ENCODE measurements at regions not wholly inside any gene's neighbourhood (a gene's known extent, or its start where the extent isn't known, plus 50 kb on each side); places are given as distances from the start of the nearest gene placed in this dataset.
"Not testable (repeated sequence)": the region's sequence is repeated elsewhere in the genome, so short reads cannot be mapped to it uniquely, and the experiment has no call there.

- Histone ChIP-seq H3K4me2 (ENCODE audit: control insufficient read depth, extremely low read depth, insufficient read depth, low read depth, low read length) (no peak overlapping the region), H3K9me3 (ENCODE audit: control insufficient read depth, low read depth, low read length) (no peaks in the 10 kb centered on the region), H3K79me2 (ENCODE audit: control insufficient read depth, insufficient read depth, low read length) (no peaks in the 10 kb centered on the region), H4K20me1 (ENCODE audit: control insufficient read depth, extremely low read depth, insufficient read depth, low read length) (no peaks in the 10 kb centered on the region), H3K4me3 (ENCODE audit: control insufficient read depth in 2 of 3, extremely low read depth in 1 of 3, insufficient read depth in 2 of 3, low read depth in 1 of 3, low read length in 3 of 3) (no peak overlapping the region), H2AFZ (ENCODE audit: control insufficient read depth, low read length) (no peak overlapping the region), H3K27me3 (ENCODE audit: control insufficient read depth, extremely low read depth, insufficient read depth, low read length) (no peaks in the 10 kb centered on the region), H3K27ac (ENCODE audit: control insufficient read depth, insufficient read depth, low read length) (no peak overlapping the region), H3K4me1 (ENCODE audit: control insufficient read depth, extremely low read depth, insufficient read depth, low read length) (no peaks in the 10 kb centered on the region), H3K9me1 (ENCODE audit: control insufficient read depth, extremely low read depth, insufficient read depth, low read length) (no peaks in the 10 kb centered on the region), H3K36me3 (ENCODE audit: control insufficient read depth in 2 of 2, extremely low read depth in 1 of 2, insufficient read depth in 2 of 2, low read length in 2 of 2) (no peaks in the 10 kb centered on the region), H3K9ac (ENCODE audit: control insufficient read depth, extremely low read depth, insufficient read depth, low read length) (no peak overlapping the region)
- dilution Hi-C loops (cut with MboI; ENCODE audit: extremely low pct_ligation_motif_present, low sequenced_read_pairs): no loop called here
- FAIRE-seq (no peak), DNase-seq (ENCODE audit: low read depth, low spot score) (no peak)
- TF ChIP-seq CTCF (optimal IDR thresholded peaks at IDR 0.05 in 1 of 3, IDR thresholded peaks at IDR 0.05 in 1 of 3, conservative IDR thresholded peaks at IDR 0.05 in 1 of 3; ENCODE audit: extremely low read depth in 1 of 3, insufficient read depth in 2 of 3, low read length in 3 of 3) (no peak), EZH2 (IDR thresholded peaks at IDR 0.05; ENCODE audit: low read length) (no peak)
Measured at GRCh38 chr17:54623746-54624145, 276.9 kb upstream of the TOM1L1 start.

GRCh38 chr17:54626146-54626703 is 274.4 kb upstream of the TOM1L1 start:
- Histone ChIP-seq H3K36me3 (ENCODE audit: control insufficient read depth in 2 of 2, extremely low read depth in 1 of 2, insufficient read depth in 2 of 2, low read length in 2 of 2) (no peaks in the 10 kb centered on the region), H3K4me3 (ENCODE audit: control insufficient read depth in 2 of 3, extremely low read depth in 1 of 3, insufficient read depth in 2 of 3, low read depth in 1 of 3, low read length in 3 of 3) (no peak overlapping the region), H3K79me2 (ENCODE audit: control insufficient read depth, insufficient read depth, low read length) (no peaks in the 10 kb centered on the region), H3K4me1 (ENCODE audit: control insufficient read depth, extremely low read depth, insufficient read depth, low read length) (no peaks in the 10 kb centered on the region), H3K9ac (ENCODE audit: control insufficient read depth, extremely low read depth, insufficient read depth, low read length) (no peak overlapping the region), H3K27ac (ENCODE audit: control insufficient read depth, insufficient read depth, low read length) (no peak overlapping the region), H3K4me2 (ENCODE audit: control insufficient read depth, extremely low read depth, insufficient read depth, low read depth, low read length) (no peak overlapping the region), H2AFZ (ENCODE audit: control insufficient read depth, low read length) (no peak overlapping the region), H3K9me1 (ENCODE audit: control insufficient read depth, extremely low read depth, insufficient read depth, low read length) (no peaks in the 10 kb centered on the region), H3K27me3 (ENCODE audit: control insufficient read depth, extremely low read depth, insufficient read depth, low read length) (no peaks in the 10 kb centered on the region), H3K9me3 (ENCODE audit: control insufficient read depth, low read depth, low read length) (no peaks in the 10 kb centered on the region), H4K20me1 (ENCODE audit: control insufficient read depth, extremely low read depth, insufficient read depth, low read length) (no peaks in the 10 kb centered on the region)
- no peak for TF ChIP-seq EZH2 (IDR thresholded peaks at IDR 0.05; ENCODE audit: low read length)
- TF ChIP-seq CTCF (optimal IDR thresholded peaks at IDR 0.05 in 1 of 3, IDR thresholded peaks at IDR 0.05 in 1 of 3, conservative IDR thresholded peaks at IDR 0.05 in 1 of 3; ENCODE audit: extremely low read depth in 1 of 3, insufficient read depth in 2 of 3, low read length in 3 of 3): no peak
- FAIRE-seq: no peak
- DNase-seq (ENCODE audit: low read depth, low spot score): no peak
- dilution Hi-C loops (cut with MboI; ENCODE audit: extremely low pct_ligation_motif_present, low sequenced_read_pairs): no loop called here

- dilution Hi-C loops (cut with MboI; ENCODE audit: extremely low pct_ligation_motif_present, low sequenced_read_pairs); DNase-seq (ENCODE audit: low read depth, low spot score); H3K9me3 ChIP-seq (ENCODE audit: control insufficient read depth, low read depth, low read length); H4K20me1 ChIP-seq (ENCODE audit: control insufficient read depth, extremely low read depth, insufficient read depth, low read length); FAIRE-seq; H3K9ac ChIP-seq (ENCODE audit: control insufficient read depth, extremely low read depth, insufficient read depth, low read length); H3K36me3 ChIP-seq (ENCODE audit: control insufficient read depth in 2 of 2, extremely low read depth in 1 of 2, insufficient read depth in 2 of 2, low read length in 2 of 2); H3K9me1 ChIP-seq (ENCODE audit: control insufficient read depth, extremely low read depth, insufficient read depth, low read length); H3K4me2 ChIP-seq (ENCODE audit: control insufficient read depth, extremely low read depth, insufficient read depth, low read depth, low read length); H3K27ac ChIP-seq (ENCODE audit: control insufficient read depth, insufficient read depth, low read length); H3K27me3 ChIP-seq (ENCODE audit: control insufficient read depth, extremely low read depth, insufficient read depth, low read length); H3K79me2 ChIP-seq (ENCODE audit: control insufficient read depth, insufficient read depth, low read length); H3K4me1 ChIP-seq (ENCODE audit: control insufficient read depth, extremely low read depth, insufficient read depth, low read length); H3K4me3 ChIP-seq (ENCODE audit: control insufficient read depth in 2 of 3, extremely low read depth in 1 of 3, insufficient read depth in 2 of 3, low read depth in 1 of 3, low read length in 3 of 3); H2AFZ ChIP-seq (ENCODE audit: control insufficient read depth, low read length): not testable (repeated sequence)
Measured at GRCh38 chr17:54639426-54639825, 261.2 kb upstream of the TOM1L1 start.
